ENCODE measurements at regions not wholly inside any gene's neighbourhood (a gene's known extent, or its start where the extent isn't known, plus 50 kb on each side); places are given as distances from the start of the nearest gene placed in this dataset.
A peak's percentile ranks its signal among the peaks of the same experiment; 100 is the strongest.
"Not testable (repeated sequence)": the region's sequence is repeated elsewhere in the genome, so short reads cannot be mapped to it uniquely, and the experiment has no call there.

DNA sequence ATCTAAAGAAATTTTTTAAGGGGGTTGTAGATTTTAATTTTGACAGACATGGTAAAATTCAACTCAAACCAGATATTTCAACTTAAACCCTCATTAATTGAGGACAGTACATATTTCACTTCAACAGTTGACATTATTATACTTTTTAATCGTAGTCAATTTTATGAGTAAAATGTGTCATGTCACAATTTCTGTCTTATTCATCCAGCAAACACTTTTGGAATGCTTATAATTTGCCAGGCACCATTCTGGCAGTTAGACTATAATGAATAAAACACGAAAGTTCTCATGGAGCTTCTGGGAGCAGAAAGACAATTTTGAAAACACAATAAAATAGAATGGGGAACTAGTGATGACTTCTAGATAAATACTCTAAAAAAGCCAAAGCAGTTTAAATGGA lies 1094.8 kb downstream of the SUCLG1 start:
- peak; percentile 64 for DNase-seq
- TF ChIP-seq EZH2phosphoT487 (IDR thresholded peaks at IDR 0.05; ENCODE audit: insufficient read depth, low read depth) (0 out of 2 replicates have a peak, but pooled peaks have one; percentile 64), EZH2 (IDR thresholded peaks at IDR 0.05; ENCODE audit: insufficient read depth, poor library complexity, severe bottlenecking) (no peak)

DNA sequence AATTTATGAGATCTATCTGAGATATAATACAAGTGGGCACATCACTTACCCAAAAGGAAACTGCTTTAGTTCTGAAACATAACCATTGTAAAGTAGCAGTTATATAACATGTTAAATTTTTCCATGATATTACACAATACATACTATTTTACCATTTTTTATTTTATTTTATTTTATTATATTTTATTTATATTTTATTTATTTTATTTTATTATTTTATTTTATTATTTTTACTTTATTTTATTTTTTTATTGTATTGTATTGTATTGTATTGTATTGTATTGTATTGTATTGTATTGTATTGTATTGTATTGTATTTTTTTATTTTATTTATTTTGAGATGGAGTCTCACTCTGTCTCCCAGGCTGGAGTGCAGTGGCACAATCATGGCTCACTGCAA lies 1095.9 kb downstream of the SUCLG1 start:
- H3K9ac ChIP-seq; H3K27ac ChIP-seq; H3K9me2 ChIP-seq (ENCODE audit: insufficient read depth); in situ Hi-C loops (cut with MboI); H3K36me3 ChIP-seq (ENCODE audit: low read depth); DNase-seq; H3K27me3 ChIP-seq (replicated peaks; ENCODE audit: insufficient read depth); H3K4me2 ChIP-seq (ENCODE audit: unreplicated experiment); H3K4me3 ChIP-seq; H3K79me2 ChIP-seq (ENCODE audit: insufficient read depth); H2AFZ ChIP-seq; H4K20me1 ChIP-seq (ENCODE audit: insufficient read depth); H3F3A ChIP-seq (ENCODE audit: insufficient read depth); H3K9me3 ChIP-seq (ENCODE audit: low read depth): not testable (repeated sequence)
- peaks cover 11% of the 10 kb centered on the region for H3K4me1 ChIP-seq (ENCODE audit: insufficient read depth)

More for the DNA sequence above, 1094.8 kb downstream of the SUCLG1 start:
- H4K20me1 ChIP-seq (ENCODE audit: insufficient read depth): no peaks in the 10 kb centered on the region
- H3K4me1 ChIP-seq (ENCODE audit: insufficient read depth): peaks cover 20% of the 10 kb centered on the region
- H3K27ac ChIP-seq: 0 out of 2 replicates have a peak overlapping the region, but pooled peaks have one; percentile 11
- H3K4me3 ChIP-seq: no peak overlapping the region
- peaks cover 5% of the 10 kb centered on the region; the same call in 1 of the 2 replicates for H3F3A ChIP-seq (ENCODE audit: insufficient read depth)
- no peaks in the 10 kb centered on the region for H3K9me3 ChIP-seq (ENCODE audit: low read depth)
- H3K79me2 ChIP-seq (ENCODE audit: insufficient read depth): no peaks in the 10 kb centered on the region
- no peaks in the 10 kb centered on the region for H3K27me3 ChIP-seq (replicated peaks; ENCODE audit: insufficient read depth)
- no peak overlapping the region for H2AFZ ChIP-seq
- 2 to 4% methylated on average over 2 of the region's 2 CpGs for WGBS, 2 experiments (ENCODE audit: low coverage in 1 of 2, low lambda C conversion rate in 2 of 2, missing lambda C conversion rate in 2 of 2)
- H3K36me3 ChIP-seq (ENCODE audit: low read depth): no peaks in the 10 kb centered on the region
- H3K9ac ChIP-seq: no peak overlapping the region
- no peak overlapping the region for H3K4me2 ChIP-seq (ENCODE audit: unreplicated experiment)
- H3K9me2 ChIP-seq (ENCODE audit: insufficient read depth): no peaks in the 10 kb centered on the region
- in situ Hi-C loops (cut with MboI): no loop called here

DNA sequence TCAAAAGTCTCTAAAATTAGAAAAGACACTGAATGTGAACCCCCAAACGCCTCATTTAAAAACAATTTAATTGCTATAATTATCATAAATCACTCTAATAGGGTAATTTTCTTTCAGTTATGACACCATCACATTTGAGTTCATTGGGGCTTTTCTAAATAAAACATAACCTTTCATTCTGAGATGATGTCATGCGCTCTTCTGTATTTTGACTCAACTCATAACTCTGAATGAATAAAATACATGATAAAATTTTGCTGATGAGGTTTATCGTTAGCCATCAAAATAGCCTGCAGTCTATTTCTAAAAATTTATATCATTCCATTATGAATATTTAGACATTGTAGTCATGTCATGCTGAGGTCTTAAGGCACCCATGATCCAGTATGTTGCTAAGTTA lies 1099.7 kb downstream of the SUCLG1 start:
- Histone ChIP-seq H3K4me1 (ENCODE audit: insufficient read depth) (no peaks in the 10 kb centered on the region), H3K36me3 (ENCODE audit: low read depth) (no peaks in the 10 kb centered on the region), H3K9ac (no peak overlapping the region), H3K79me2 (ENCODE audit: insufficient read depth) (no peaks in the 10 kb centered on the region), H2AFZ (no peak overlapping the region), H3K27ac (no peak overlapping the region), H3K27me3 (replicated peaks; ENCODE audit: insufficient read depth) (no peaks in the 10 kb centered on the region), H3K4me2 (ENCODE audit: unreplicated experiment) (no peak overlapping the region), H3K9me3 (ENCODE audit: low read depth) (no peaks in the 10 kb centered on the region), H3F3A (ENCODE audit: insufficient read depth) (no peaks in the 10 kb centered on the region), H3K9me2 (ENCODE audit: insufficient read depth) (no peaks in the 10 kb centered on the region), H4K20me1 (ENCODE audit: insufficient read depth) (no peaks in the 10 kb centered on the region), H3K4me3 (no peak overlapping the region)
- TF ChIP-seq EZH2 (IDR thresholded peaks at IDR 0.05; ENCODE audit: insufficient read depth, poor library complexity, severe bottlenecking): no peak
- TF ChIP-seq EZH2phosphoT487 (IDR thresholded peaks at IDR 0.05; ENCODE audit: insufficient read depth, low read depth): no peak
- WGBS, 2 experiments (ENCODE audit: low coverage in 1 of 2, low lambda C conversion rate in 2 of 2, missing lambda C conversion rate in 2 of 2): 53 to 64% methylated on average over 3 of the region's 3 CpGs
- DNase-seq: no peak
- in situ Hi-C loops (cut with MboI): no loop called here

DNA sequence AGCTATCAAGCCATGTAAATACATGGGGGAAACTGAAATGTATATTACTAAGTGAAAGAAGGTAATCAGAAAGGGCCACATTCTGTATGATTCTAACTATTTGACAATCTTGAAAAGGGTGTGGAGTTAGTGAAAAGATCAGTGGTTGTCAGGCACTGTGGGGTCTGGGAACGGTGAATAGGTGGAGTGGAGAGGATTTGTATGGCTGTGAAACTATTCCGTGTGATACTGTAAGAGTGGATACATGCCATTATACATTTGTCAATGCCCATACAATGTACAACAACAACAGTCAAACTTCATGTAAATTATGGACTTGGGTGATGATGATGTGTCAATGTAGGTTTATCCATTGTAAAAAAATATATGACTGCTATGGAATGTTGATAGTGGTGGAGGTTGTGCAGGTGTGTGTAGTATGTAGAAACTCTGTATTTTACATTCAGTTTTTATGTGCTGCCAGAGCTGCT lies 1116.2 kb downstream of the SUCLG1 start:
- Histone ChIP-seq H3K9me2 (ENCODE audit: insufficient read depth) (no peaks in the 10 kb centered on the region), H3K4me2 (ENCODE audit: unreplicated experiment) (no peak overlapping the region), H2AFZ (no peak overlapping the region), H3K27me3 (replicated peaks; ENCODE audit: insufficient read depth) (no peaks in the 10 kb centered on the region), H3K4me3 (no peak overlapping the region), H3F3A (ENCODE audit: insufficient read depth) (no peaks in the 10 kb centered on the region), H3K9me3 (ENCODE audit: low read depth) (no peaks in the 10 kb centered on the region), H3K27ac (no peak overlapping the region), H3K79me2 (ENCODE audit: insufficient read depth) (no peaks in the 10 kb centered on the region), H4K20me1 (ENCODE audit: insufficient read depth) (no peaks in the 10 kb centered on the region), H3K36me3 (ENCODE audit: low read depth) (no peaks in the 10 kb centered on the region), H3K4me1 (ENCODE audit: insufficient read depth) (no peaks in the 10 kb centered on the region), H3K9ac (no peak overlapping the region)
- in situ Hi-C loops (cut with MboI): no loop called here
- TF ChIP-seq EZH2phosphoT487 (IDR thresholded peaks at IDR 0.05; ENCODE audit: insufficient read depth, low read depth) (no peak), EZH2 (IDR thresholded peaks at IDR 0.05; ENCODE audit: insufficient read depth, poor library complexity, severe bottlenecking) (no peak)
- DNase-seq: no peak
- 74 to 94% methylated on average over 2 of the region's 2 CpGs for WGBS, 2 experiments (ENCODE audit: low coverage in 1 of 2, low lambda C conversion rate in 2 of 2, missing lambda C conversion rate in 2 of 2)

DNA sequence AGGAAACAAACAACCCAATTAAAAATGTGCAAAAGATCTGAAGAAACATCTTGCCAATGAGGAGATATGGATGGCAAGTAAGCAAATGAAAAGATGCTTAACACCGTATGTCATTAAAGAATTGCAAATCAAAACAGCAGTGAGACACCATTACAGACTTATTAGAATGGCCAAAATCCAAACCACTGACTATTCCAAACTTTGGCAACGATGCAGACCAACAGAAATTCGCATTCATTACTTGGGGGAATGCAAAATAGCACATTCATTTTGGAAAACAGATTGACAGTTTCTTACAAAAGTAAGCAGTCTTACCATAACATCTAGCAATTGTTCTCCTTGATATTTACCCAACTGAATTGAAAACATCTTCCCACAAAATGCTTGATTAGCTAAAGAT lies 1118.7 kb downstream of the SUCLG1 start:
- no peaks in the 10 kb centered on the region for H3K4me1 ChIP-seq (ENCODE audit: insufficient read depth)
- WGBS, 2 experiments (ENCODE audit: low coverage in 1 of 2, low lambda C conversion rate in 2 of 2, missing lambda C conversion rate in 2 of 2): 35 to 46% methylated on average over 3 of the region's 3 CpGs
- TF ChIP-seq EZH2phosphoT487 (IDR thresholded peaks at IDR 0.05; ENCODE audit: insufficient read depth, low read depth) (no peak), EZH2 (IDR thresholded peaks at IDR 0.05; ENCODE audit: insufficient read depth, poor library complexity, severe bottlenecking) (no peak)
- no peaks in the 10 kb centered on the region for H4K20me1 ChIP-seq (ENCODE audit: insufficient read depth)
- H3K9me2 ChIP-seq (ENCODE audit: insufficient read depth): no peaks in the 10 kb centered on the region
- H3K36me3 ChIP-seq (ENCODE audit: low read depth): no peaks in the 10 kb centered on the region
- H3K4me3 ChIP-seq: no peak overlapping the region
- DNase-seq: no peak
- no peaks in the 10 kb centered on the region for H3K79me2 ChIP-seq (ENCODE audit: insufficient read depth)
- H3K9me3 ChIP-seq (ENCODE audit: low read depth): no peaks in the 10 kb centered on the region
- no peak overlapping the region for H2AFZ ChIP-seq
- H3K27me3 ChIP-seq (replicated peaks; ENCODE audit: insufficient read depth): no peaks in the 10 kb centered on the region
- in situ Hi-C loops (cut with MboI): no loop called here
- no peaks in the 10 kb centered on the region for H3F3A ChIP-seq (ENCODE audit: insufficient read depth)
- no peak overlapping the region for H3K27ac ChIP-seq
- H3K4me2 ChIP-seq (ENCODE audit: unreplicated experiment): no peak overlapping the region
- no peak overlapping the region for H3K9ac ChIP-seq

DNA sequence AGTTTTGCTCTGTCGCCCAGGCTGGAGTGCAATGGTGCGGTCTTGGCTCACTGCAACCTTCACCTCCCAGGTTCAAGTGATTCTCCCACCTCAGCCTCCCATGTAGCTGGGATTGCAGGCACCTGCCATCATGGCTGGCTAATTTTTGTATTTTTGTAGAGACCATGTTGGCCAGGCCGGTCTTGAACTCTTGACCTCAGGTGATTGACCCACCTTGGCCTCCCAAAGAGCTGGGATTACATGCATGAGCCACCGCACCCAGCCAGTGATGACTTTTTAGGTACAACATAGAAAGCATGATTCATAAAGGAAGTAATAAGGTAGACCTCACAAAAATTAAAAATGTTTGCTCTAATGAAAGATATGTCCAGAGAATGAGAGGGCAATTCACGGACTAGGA lies 1119.1 kb downstream of the SUCLG1 start:
- H3K4me2 ChIP-seq (ENCODE audit: unreplicated experiment); H3K9ac ChIP-seq; H3K9me3 ChIP-seq (ENCODE audit: low read depth); H2AFZ ChIP-seq; in situ Hi-C loops (cut with MboI); H3K79me2 ChIP-seq (ENCODE audit: insufficient read depth); H3K4me1 ChIP-seq (ENCODE audit: insufficient read depth); H4K20me1 ChIP-seq (ENCODE audit: insufficient read depth); H3K27me3 ChIP-seq (replicated peaks; ENCODE audit: insufficient read depth); H3K27ac ChIP-seq; DNase-seq; H3F3A ChIP-seq (ENCODE audit: insufficient read depth); H3K36me3 ChIP-seq (ENCODE audit: low read depth); H3K4me3 ChIP-seq; H3K9me2 ChIP-seq (ENCODE audit: insufficient read depth): not testable (repeated sequence)
- 80 to 81% methylated on average over 5 of the region's 5 CpGs for WGBS, 2 experiments (ENCODE audit: low coverage in 1 of 2, low lambda C conversion rate in 2 of 2, missing lambda C conversion rate in 2 of 2)

Measured in GM23248 (cell line).